ENCODE measurements at regions not wholly inside any gene's neighbourhood (a gene's known extent, or its start where the extent isn't known, plus 50 kb on each side); places are given as distances from the start of the nearest gene placed in this dataset.

GRCh38 chr13:92963029-92963428, 263.6 kb upstream of the GPC6 start:
- TF ChIP-seq CTCF (IDR thresholded peaks at IDR 0.05) (no peak), POLR2A (IDR thresholded peaks at IDR 0.05) (no peak)

Measured in body of pancreas (tissue), 4 donors.